DND-41 (cell line): ENCODE measurements at regions not wholly inside any gene's neighbourhood (a gene's known extent, or its start where the extent isn't known, plus 50 kb on each side); places are given as distances from the start of the nearest gene placed in this dataset.

Source experiments
- ATAC-seq: fragments of 200-7000 bp; cut with Tn5 transposase; 3 replicates; pipeline ENCODE4 v1.9.1; 2021; ENCODE audit warnings: low read depth; ENCODE audit not compliant: insufficient read depth
- DNase-seq: peaks from one replicate; pipeline ENCODE4 v3.0.0-alpha.2; 2020
- H2AFZ ChIP-seq: 2 replicates; pipeline ENCODE4 v1.6.0; 2012; ENCODE audit warnings: low read depth, low read length
- H3K27ac ChIP-seq: 2 replicates; pipeline ENCODE4 v1.5.1; 2012; ENCODE audit warnings: low read length, inconsistent platforms
- H3K27me3 ChIP-seq: fragments of 200-600 bp; sonication (generic); 2 replicates; pipeline ENCODE4 v1.6.0; 2012; ENCODE audit warnings: low read length, mild to moderate bottlenecking, inconsistent platforms; ENCODE audit not compliant: insufficient read depth, poor library complexity
- H3K36me3 ChIP-seq: 2 replicates; pipeline ENCODE4 v1.5.1; 2012; ENCODE audit warnings: low read length, inconsistent platforms; ENCODE audit not compliant: insufficient read depth
- H3K4me1 ChIP-seq: 2 replicates; pipeline ENCODE4 v1.5.1; 2012; ENCODE audit warnings: mild to moderate bottlenecking, low read length; ENCODE audit not compliant: insufficient read depth
- H3K4me2 ChIP-seq: 2 replicates; pipeline ENCODE4 v1.6.0; 2012; ENCODE audit warnings: mild to moderate bottlenecking, moderate library complexity, low read length, inconsistent platforms; ENCODE audit not compliant: insufficient read depth
- H3K4me3 ChIP-seq, 2 experiments: fragments of 200-600 bp in 1 of 2; shearing (Covaris generic) in 1 of 2; 2 replicates each; pipeline ENCODE4 v1.5.1; 2012 to 2016; ENCODE audit warnings: inconsistent platforms in 2 of 2, low read length in 2 of 2, mild to moderate bottlenecking in 2 of 2, low read depth in 1 of 2, moderate library complexity in 1 of 2
- H3K79me2 ChIP-seq: 2 replicates; pipeline ENCODE4 v1.6.0; 2012; ENCODE audit warnings: low read length, inconsistent platforms; ENCODE audit not compliant: insufficient read depth
- H3K9ac ChIP-seq: 2 replicates; pipeline ENCODE4 v1.6.0; 2012; ENCODE audit warnings: low read depth, mild to moderate bottlenecking, inconsistent platforms, low read length, moderate library complexity
- H3K9me3 ChIP-seq: 2 replicates; pipeline ENCODE4 v1.5.1; 2012; ENCODE audit warnings: low read length, moderate library complexity, mild to moderate bottlenecking, inconsistent platforms; ENCODE audit not compliant: insufficient read depth, severe bottlenecking
- H4K20me1 ChIP-seq: 2 replicates; pipeline ENCODE4 v1.6.0; 2012; ENCODE audit warnings: low read length; ENCODE audit not compliant: insufficient read depth
- EZH2 ChIP-seq: IDR thresholded peaks from 3 replicates; pipeline ENCODE4 v1.6.1; 2012; ENCODE audit warnings: borderline replicate concordance, low read depth, mild to moderate bottlenecking, moderate library complexity, low read length, inconsistent platforms; ENCODE audit not compliant: severe bottlenecking
- TF ChIP-seq, protein P1 (sequence below): IDR thresholded peaks from 2 replicates; pipeline ENCODE4 v1.5.1; 2012; ENCODE audit warnings: borderline replicate concordance, low read length, moderate library complexity, mild to moderate bottlenecking; ENCODE audit not compliant: poor library complexity, severe bottlenecking; ENCODE audit errors: extremely low read depth

DNA sequence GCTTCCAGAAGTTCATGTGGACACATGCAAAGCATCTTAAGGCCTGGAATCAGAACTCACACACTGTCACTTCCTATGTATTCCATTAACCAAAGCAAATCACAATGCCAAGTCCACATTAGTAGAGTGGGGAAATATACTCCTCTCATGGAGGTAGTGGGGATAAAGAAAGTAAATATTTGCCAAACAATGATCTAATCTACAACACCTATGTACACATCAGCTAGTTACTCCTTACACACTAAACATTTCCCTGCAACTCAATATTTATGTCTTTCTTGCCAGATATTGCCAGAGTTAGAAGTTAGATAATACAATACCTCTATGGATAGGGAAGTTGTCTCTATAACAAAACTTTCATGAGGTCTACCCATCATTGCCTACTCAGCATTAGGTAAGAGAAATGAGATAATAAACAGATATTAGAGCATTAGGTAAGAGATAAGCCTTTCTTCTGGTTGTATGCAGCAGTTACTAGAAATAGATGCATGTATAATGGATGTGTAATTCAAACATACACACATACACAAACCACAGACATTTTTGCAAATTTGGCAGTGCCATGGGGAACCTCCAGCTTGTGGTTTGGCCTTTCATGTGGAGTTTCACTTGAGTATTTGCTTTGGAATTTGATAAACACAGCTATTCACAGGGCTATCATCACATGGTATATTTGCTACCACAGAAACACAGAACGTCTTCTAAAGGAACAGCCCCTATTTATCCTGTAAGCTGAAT is 196.5 kb downstream of the TLE1 start:
- no peak overlapping the region for H3K4me2 ChIP-seq
- no peak for TF ChIP-seq EZH2
- TF ChIP-seq, protein P1, sequence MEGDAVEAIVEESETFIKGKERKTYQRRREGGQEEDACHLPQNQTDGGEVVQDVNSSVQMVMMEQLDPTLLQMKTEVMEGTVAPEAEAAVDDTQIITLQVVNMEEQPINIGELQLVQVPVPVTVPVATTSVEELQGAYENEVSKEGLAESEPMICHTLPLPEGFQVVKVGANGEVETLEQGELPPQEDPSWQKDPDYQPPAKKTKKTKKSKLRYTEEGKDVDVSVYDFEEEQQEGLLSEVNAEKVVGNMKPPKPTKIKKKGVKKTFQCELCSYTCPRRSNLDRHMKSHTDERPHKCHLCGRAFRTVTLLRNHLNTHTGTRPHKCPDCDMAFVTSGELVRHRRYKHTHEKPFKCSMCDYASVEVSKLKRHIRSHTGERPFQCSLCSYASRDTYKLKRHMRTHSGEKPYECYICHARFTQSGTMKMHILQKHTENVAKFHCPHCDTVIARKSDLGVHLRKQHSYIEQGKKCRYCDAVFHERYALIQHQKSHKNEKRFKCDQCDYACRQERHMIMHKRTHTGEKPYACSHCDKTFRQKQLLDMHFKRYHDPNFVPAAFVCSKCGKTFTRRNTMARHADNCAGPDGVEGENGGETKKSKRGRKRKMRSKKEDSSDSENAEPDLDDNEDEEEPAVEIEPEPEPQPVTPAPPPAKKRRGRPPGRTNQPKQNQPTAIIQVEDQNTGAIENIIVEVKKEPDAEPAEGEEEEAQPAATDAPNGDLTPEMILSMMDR, result no peak

DNA sequence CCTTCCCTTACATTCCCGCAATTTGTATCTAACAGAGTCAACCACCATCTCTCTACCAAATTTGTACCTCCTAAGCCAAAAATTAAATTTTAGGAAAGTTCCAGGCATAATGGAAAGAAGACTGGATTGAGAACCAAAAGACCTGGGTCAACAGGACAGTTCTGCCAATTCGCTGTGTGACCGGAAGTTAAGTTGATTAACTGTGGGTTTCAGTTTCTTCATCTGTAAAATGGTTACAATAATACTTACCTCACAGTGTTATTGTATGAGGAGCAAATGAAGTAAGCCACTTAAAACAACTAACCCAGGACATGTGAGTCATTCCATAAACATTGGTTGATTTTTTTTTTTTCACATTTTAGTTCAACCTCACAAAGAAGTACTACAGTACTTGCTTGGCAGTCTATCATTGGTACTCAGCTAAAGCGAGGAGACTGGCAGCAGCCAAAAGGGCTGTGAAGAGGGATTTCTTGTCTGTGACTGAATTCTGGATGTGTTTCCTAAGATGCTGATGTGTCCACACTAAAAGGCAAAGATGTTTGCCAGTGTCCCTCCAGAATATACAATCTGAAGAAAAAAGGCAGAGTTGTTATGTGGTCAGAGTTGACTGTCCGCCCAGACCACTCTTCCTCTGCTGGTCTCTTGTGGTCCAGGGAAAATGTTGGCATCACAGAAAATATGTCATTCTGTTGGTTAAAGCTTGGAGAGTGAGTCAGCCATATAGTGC is 198.6 kb downstream of the TLE1 start:
- Histone ChIP-seq H4K20me1 (no peaks in the 10 kb centered on the region), H3K4me3 (no peak overlapping the region), H2AFZ (no peak overlapping the region), H3K4me1 (peaks cover 24% of the 10 kb centered on the region), H3K36me3 (no peaks in the 10 kb centered on the region), H3K9me3 (no peaks in the 10 kb centered on the region), H3K79me2 (no peaks in the 10 kb centered on the region), H3K9ac (no peak overlapping the region), H3K4me2 (no peak overlapping the region), H3K27me3 (no peaks in the 10 kb centered on the region), H3K27ac (peak overlapping the region; percentile 78; the same call in 1 of the 2 replicates)
- DNase-seq (no peak), ATAC-seq (no peak)
- no peak for TF ChIP-seq EZH2
- TF ChIP-seq, protein P1, result no peak

More for the DNA sequence above, 196.5 kb downstream of the TLE1 start:
- Histone ChIP-seq H3K36me3 (no peaks in the 10 kb centered on the region), H3K27ac (no peak overlapping the region), H3K4me3 (no peak overlapping the region), H3K79me2 (no peaks in the 10 kb centered on the region), H3K9me3 (no peaks in the 10 kb centered on the region), H2AFZ (no peak overlapping the region), H3K9ac (no peak overlapping the region), H3K4me1 (peaks cover 23% of the 10 kb centered on the region), H3K27me3 (no peaks in the 10 kb centered on the region), H4K20me1 (no peaks in the 10 kb centered on the region)
- no peak for DNase-seq
- no peak for ATAC-seq

DNA sequence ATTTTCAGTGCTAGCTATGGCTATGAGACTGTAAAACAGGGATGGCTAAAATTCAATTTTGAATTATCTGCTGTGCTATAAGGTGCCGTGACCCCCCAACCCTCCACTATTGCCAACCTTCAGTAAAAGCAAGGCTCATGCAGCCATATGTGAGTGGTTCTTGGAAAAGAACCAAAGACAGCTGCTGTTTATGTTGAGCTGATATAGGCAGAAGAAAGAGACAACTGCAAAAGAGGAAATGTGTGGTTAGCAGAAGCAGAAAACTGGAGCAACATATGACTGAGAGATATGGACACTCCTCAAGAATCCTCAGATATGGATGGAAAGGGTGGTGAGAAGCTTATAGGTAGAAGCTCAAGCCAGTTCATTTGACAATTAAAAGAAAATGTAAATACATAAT is 200.3 kb downstream of the TLE1 start:
- peak overlapping the region; percentile 78 for H3K27ac ChIP-seq
- H3K36me3 ChIP-seq, result no peaks in the 10 kb centered on the region
- no peaks in the 10 kb centered on the region for H3K27me3 ChIP-seq
- H3K4me3 ChIP-seq, result no peak overlapping the region
- H3K9ac ChIP-seq, result no peak overlapping the region
- peaks cover 24% of the 10 kb centered on the region for H3K4me1 ChIP-seq
- H3K79me2 ChIP-seq, result no peaks in the 10 kb centered on the region
- no peak overlapping the region for H2AFZ ChIP-seq
- H4K20me1 ChIP-seq, result no peaks in the 10 kb centered on the region
- peak; percentile 93 for ATAC-seq
- DNase-seq, result peak; percentile 50
- no peaks in the 10 kb centered on the region for H3K9me3 ChIP-seq
- no peak for TF ChIP-seq EZH2
- TF ChIP-seq, protein P1, result no peak
- H3K4me2 ChIP-seq, result no peak overlapping the region
